ENCODE measurements at regions not wholly inside any gene's neighbourhood (a gene's known extent, or its start where the extent isn't known, plus 50 kb on each side); places are given as distances from the start of the nearest gene placed in this dataset.

GRCh38 chr11:92888696-92889095 is 80.8 kb upstream of the MTNR1B start (continued):
- TF ChIP-seq THRA (IDR thresholded peaks at IDR 0.05) (no peak), HMG20B (CRISPR knock-in tag; IDR thresholded peaks at IDR 0.05) (no peak), GABPA (tag; conservative IDR thresholded peaks at IDR 0.05; ENCODE audit: low read depth) (no peak), NFIX (CRISPR knock-in tag; IDR thresholded peaks at IDR 0.05; ENCODE audit: low read depth) (no peak), ARID4B (CRISPR knock-in tag; IDR thresholded peaks at IDR 0.05) (no peak), STAG1 (CRISPR knock-in tag; IDR thresholded peaks at IDR 0.05; ENCODE audit: borderline replicate concordance) (no peak), MYBL2 (IDR thresholded peaks at IDR 0.05; ENCODE audit: low read depth) (no peak), MYBL2 (CRISPR knock-in tag; IDR thresholded peaks at IDR 0.05; ENCODE audit: borderline replicate concordance) (no peak), NCOA4 (IDR thresholded peaks at IDR 0.05; ENCODE audit: partially characterized antibody) (no peak), MAFK (IDR thresholded peaks at IDR 0.05; ENCODE audit: low read length) (peak; percentile 92), TBP (optimal IDR thresholded peaks at IDR 0.05; ENCODE audit: low read depth, low read length) (no peak), HIVEP1 (CRISPR knock-in tag; IDR thresholded peaks at IDR 0.05) (no peak), PRPF4 (IDR thresholded peaks at IDR 0.05; ENCODE audit: insufficient read depth, low read depth, low read length, poor library complexity, severe bottlenecking) (no peak), TSHZ1 (CRISPR knock-in tag; IDR thresholded peaks at IDR 0.05) (no peak), USF2 (CRISPR knock-in tag; IDR thresholded peaks at IDR 0.05) (no peak), E2F1 (CRISPR knock-in tag; IDR thresholded peaks at IDR 0.05) (no peak), TFAM (CRISPR knock-in tag; conservative IDR thresholded peaks at IDR 0.05) (no peak), ZNF584 (CRISPR knock-in tag; IDR thresholded peaks at IDR 0.05; ENCODE audit: low read depth) (no peak)

All from K562 (cell line).